PC-9 (cell line): ENCODE measurements at regions not wholly inside any gene's neighbourhood (a gene's known extent, or its start where the extent isn't known, plus 50 kb on each side); places are given as distances from the start of the nearest gene placed in this dataset.

Experiments
- EZH2 ChIP-seq: fragments of 200-600 bp; sonication (generic); IDR thresholded peaks from 2 replicates; pipeline ENCODE4 v1.8.0; 2017; ENCODE audit warnings: antibody characterized with exemption, low read depth
- TF ChIP-seq, protein P1 (sequence below): fragments of 200-600 bp; sonication (generic); conservative IDR thresholded peaks from 2 replicates; pipeline ENCODE4 v1.6.1; 2017; ENCODE audit warnings: mixed run types, antibody characterized with exemption, mild to moderate bottlenecking, moderate library complexity

DNA sequence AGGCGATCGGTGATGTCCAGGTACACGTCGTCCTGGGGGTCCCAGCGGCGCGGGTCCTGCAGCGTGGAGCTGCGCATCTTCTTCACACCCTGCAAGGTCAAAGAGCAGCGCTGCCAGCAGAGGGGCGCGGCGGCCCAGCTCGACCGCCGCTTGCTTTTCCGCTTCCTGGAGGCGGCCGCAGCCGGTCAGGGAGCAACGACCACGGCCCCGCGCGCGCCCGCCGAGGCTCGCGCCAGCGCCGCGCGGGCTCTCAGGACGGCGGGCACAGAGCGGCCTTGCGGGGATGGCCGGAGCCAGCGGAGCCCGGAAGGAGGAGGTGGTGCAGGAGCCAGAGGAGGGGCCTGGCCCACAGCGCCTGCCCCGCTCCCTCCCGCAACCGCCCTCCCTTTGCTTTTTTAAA lies 76.4 kb upstream of the CDC14C start:
- TF ChIP-seq, protein P1, sequence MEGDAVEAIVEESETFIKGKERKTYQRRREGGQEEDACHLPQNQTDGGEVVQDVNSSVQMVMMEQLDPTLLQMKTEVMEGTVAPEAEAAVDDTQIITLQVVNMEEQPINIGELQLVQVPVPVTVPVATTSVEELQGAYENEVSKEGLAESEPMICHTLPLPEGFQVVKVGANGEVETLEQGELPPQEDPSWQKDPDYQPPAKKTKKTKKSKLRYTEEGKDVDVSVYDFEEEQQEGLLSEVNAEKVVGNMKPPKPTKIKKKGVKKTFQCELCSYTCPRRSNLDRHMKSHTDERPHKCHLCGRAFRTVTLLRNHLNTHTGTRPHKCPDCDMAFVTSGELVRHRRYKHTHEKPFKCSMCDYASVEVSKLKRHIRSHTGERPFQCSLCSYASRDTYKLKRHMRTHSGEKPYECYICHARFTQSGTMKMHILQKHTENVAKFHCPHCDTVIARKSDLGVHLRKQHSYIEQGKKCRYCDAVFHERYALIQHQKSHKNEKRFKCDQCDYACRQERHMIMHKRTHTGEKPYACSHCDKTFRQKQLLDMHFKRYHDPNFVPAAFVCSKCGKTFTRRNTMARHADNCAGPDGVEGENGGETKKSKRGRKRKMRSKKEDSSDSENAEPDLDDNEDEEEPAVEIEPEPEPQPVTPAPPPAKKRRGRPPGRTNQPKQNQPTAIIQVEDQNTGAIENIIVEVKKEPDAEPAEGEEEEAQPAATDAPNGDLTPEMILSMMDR: no peak
- no peak for TF ChIP-seq EZH2
